OCI-LY1 (cell line): ENCODE measurements at regions not wholly inside any gene's neighbourhood (a gene's known extent, or its start where the extent isn't known, plus 50 kb on each side); places are given as distances from the start of the nearest gene placed in this dataset.

Experiments used
- H2AFZ ChIP-seq: fragments of 200-600 bp; sonication (generic), shearing (Covaris generic); 2 replicates; pipeline ENCODE4 v1.6.0; 2014; ENCODE audit warnings: antibody characterized with exemption, mild to moderate bottlenecking, low read length
- H3F3A ChIP-seq: fragments of 200-600 bp; sonication (generic), shearing (Covaris generic); 2 replicates; pipeline ENCODE4 v1.6.0; 2014; ENCODE audit warnings: mild to moderate bottlenecking, antibody characterized with exemption, low read length, moderate library complexity; ENCODE audit not compliant: insufficient read depth
- H3K27ac ChIP-seq: fragments of 200-600 bp; sonication (generic); 2 replicates; pipeline ENCODE4 v1.5.1; 2014; ENCODE audit warnings: low read length, mixed run types, mild to moderate bottlenecking, low read depth; ENCODE audit not compliant: poor library complexity, severe bottlenecking
- H3K27me3 ChIP-seq: fragments of 200-600 bp; sonication (generic); 2 replicates; pipeline ENCODE4 v1.6.0; 2014; ENCODE audit warnings: antibody characterized with exemption, mild to moderate bottlenecking, low read length, moderate library complexity; ENCODE audit not compliant: insufficient read depth
- H3K36me3 ChIP-seq: fragments of 200-600 bp; sonication (generic); 2 replicates; pipeline ENCODE4 v1.6.1; 2014; ENCODE audit warnings: mild to moderate bottlenecking, antibody characterized with exemption, low read length, moderate library complexity, mixed read lengths; ENCODE audit not compliant: insufficient read depth
- H3K4me1 ChIP-seq: fragments of 200-600 bp; sonication (generic); 2 replicates; pipeline ENCODE4 v1.5.1; 2014; ENCODE audit warnings: mild to moderate bottlenecking, low read length, moderate library complexity; ENCODE audit not compliant: insufficient read depth, severe bottlenecking
- H3K4me2 ChIP-seq: fragments of 200-600 bp; sonication (generic), shearing (Covaris generic); 2 replicates; pipeline ENCODE4 v1.6.1; 2014; ENCODE audit warnings: low read length
- H3K4me3 ChIP-seq: fragments of 200-600 bp; sonication (generic); 2 replicates; pipeline ENCODE4 v1.5.1; 2014; ENCODE audit warnings: low read length, low read depth, mild to moderate bottlenecking, mixed read lengths; ENCODE audit not compliant: poor library complexity, severe bottlenecking
- H3K79me2 ChIP-seq: fragments of 200-600 bp; shearing (Covaris generic); 2 replicates; pipeline ENCODE4 v1.6.1; 2016; ENCODE audit warnings: mixed run types, low read length, mixed read lengths; ENCODE audit not compliant: insufficient read depth
- H3K9ac ChIP-seq: fragments of 200-600 bp; sonication (generic), shearing (Covaris generic); 2 replicates; pipeline ENCODE4 v1.6.1; 2014; ENCODE audit warnings: mild to moderate bottlenecking, low read length, mixed read lengths
- H3K9me2 ChIP-seq: fragments of 200-600 bp; sonication (generic), shearing (Covaris generic); 2 replicates; pipeline ENCODE4 v1.6.1; 2014; ENCODE audit warnings: low read depth, mild to moderate bottlenecking, low read length, mixed read lengths
- H3K9me3 ChIP-seq: fragments of 200-600 bp; shearing (Covaris generic); 2 replicates; pipeline ENCODE4 v1.6.1; 2014; ENCODE audit warnings: low read length, mixed read lengths
- H4K20me1 ChIP-seq: fragments of 200-600 bp; sonication (generic), shearing (Covaris generic); 2 replicates; pipeline ENCODE4 v1.6.0; 2016; ENCODE audit warnings: mild to moderate bottlenecking, low read length; ENCODE audit not compliant: insufficient read depth
- EZH2 ChIP-seq: fragments of 200-600 bp; sonication (generic), shearing (Covaris generic); IDR thresholded peaks from 2 replicates; pipeline ENCODE4 v1.8.0; 2017; ENCODE audit warnings: borderline replicate concordance, mixed run types, mild to moderate bottlenecking, antibody characterized with exemption, low read length, moderate library complexity, mixed read lengths
- TF ChIP-seq, protein P1 (sequence below): fragments of 200-600 bp; sonication (generic), shearing (Covaris generic); IDR thresholded peaks from 2 replicates; pipeline ENCODE4 v1.5.1; 2017; ENCODE audit warnings: mild to moderate bottlenecking, antibody characterized with exemption, low read length, moderate library complexity, mixed read lengths

DNA sequence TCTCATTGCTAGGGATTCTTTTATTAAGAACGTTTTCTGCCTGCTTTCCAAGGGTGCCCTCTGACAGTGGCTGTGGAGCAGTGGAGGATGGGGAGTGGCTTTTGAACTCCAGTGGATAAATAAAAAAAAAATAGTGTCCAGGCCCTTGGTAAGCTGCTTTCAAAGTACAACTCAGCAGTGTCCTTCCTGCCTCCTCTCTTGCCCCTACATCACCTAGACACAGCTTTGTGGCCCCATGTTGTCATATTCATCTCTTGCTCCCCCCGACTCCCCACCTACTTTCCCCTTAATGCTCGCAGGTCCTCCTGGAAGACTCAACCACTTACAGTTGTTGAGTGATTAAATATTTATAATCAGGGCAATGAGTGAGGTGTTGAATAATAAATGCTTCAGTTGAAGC, 880.9 kb downstream of the BCL11B start:
- H3K79me2 ChIP-seq, result no peaks in the 10 kb centered on the region
- H4K20me1 ChIP-seq, result no peaks in the 10 kb centered on the region
- no peaks in the 10 kb centered on the region for H3K27me3 ChIP-seq
- H3F3A ChIP-seq, result no peaks in the 10 kb centered on the region
- H2AFZ ChIP-seq, result no peak overlapping the region
- TF ChIP-seq EZH2, result no peak
- TF ChIP-seq, protein P1, sequence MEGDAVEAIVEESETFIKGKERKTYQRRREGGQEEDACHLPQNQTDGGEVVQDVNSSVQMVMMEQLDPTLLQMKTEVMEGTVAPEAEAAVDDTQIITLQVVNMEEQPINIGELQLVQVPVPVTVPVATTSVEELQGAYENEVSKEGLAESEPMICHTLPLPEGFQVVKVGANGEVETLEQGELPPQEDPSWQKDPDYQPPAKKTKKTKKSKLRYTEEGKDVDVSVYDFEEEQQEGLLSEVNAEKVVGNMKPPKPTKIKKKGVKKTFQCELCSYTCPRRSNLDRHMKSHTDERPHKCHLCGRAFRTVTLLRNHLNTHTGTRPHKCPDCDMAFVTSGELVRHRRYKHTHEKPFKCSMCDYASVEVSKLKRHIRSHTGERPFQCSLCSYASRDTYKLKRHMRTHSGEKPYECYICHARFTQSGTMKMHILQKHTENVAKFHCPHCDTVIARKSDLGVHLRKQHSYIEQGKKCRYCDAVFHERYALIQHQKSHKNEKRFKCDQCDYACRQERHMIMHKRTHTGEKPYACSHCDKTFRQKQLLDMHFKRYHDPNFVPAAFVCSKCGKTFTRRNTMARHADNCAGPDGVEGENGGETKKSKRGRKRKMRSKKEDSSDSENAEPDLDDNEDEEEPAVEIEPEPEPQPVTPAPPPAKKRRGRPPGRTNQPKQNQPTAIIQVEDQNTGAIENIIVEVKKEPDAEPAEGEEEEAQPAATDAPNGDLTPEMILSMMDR, result no peak
- H3K4me2 ChIP-seq, result no peak overlapping the region
- H3K4me3 ChIP-seq, result no peak overlapping the region
- H3K27ac ChIP-seq, result no peak overlapping the region
- no peak overlapping the region for H3K9ac ChIP-seq
- no peaks in the 10 kb centered on the region for H3K9me2 ChIP-seq
- no peaks in the 10 kb centered on the region for H3K9me3 ChIP-seq
- no peaks in the 10 kb centered on the region for H3K4me1 ChIP-seq
- H3K36me3 ChIP-seq, result no peaks in the 10 kb centered on the region

- no peaks in the 10 kb centered on the region for H3K36me3 ChIP-seq
- no peaks in the 10 kb centered on the region for H3K4me1 ChIP-seq
- H3K9me2 ChIP-seq, result no peaks in the 10 kb centered on the region
- H3K4me3 ChIP-seq, result no peak overlapping the region
- TF ChIP-seq, protein P1, result no peak
- no peak for TF ChIP-seq EZH2
- H3K9me3 ChIP-seq, result no peaks in the 10 kb centered on the region
- H3K4me2 ChIP-seq, result no peak overlapping the region
- no peaks in the 10 kb centered on the region for H3K79me2 ChIP-seq
- no peak overlapping the region for H2AFZ ChIP-seq
- H3F3A ChIP-seq, result no peaks in the 10 kb centered on the region
- no peak overlapping the region for H3K27ac ChIP-seq
- H3K27me3 ChIP-seq, result no peaks in the 10 kb centered on the region
- no peak overlapping the region for H3K9ac ChIP-seq
- H4K20me1 ChIP-seq, result no peaks in the 10 kb centered on the region
These were observed 878.5 kb downstream of the BCL11B start for GRCh38 chr14:98393527-98393926.

- H3K79me2 ChIP-seq, result no peaks in the 10 kb centered on the region
- no peak overlapping the region for H3K4me2 ChIP-seq
- H4K20me1 ChIP-seq, result no peaks in the 10 kb centered on the region
- H3K4me1 ChIP-seq, result no peaks in the 10 kb centered on the region
- H3K9me3 ChIP-seq, result no peaks in the 10 kb centered on the region
- H3F3A ChIP-seq, result no peaks in the 10 kb centered on the region
- H3K27me3 ChIP-seq, result no peaks in the 10 kb centered on the region
- H3K4me3 ChIP-seq, result no peak overlapping the region
- no peak overlapping the region for H3K27ac ChIP-seq
- no peak for TF ChIP-seq EZH2
- TF ChIP-seq, protein P1, result no peak
- H3K9ac ChIP-seq, result no peak overlapping the region
- no peak overlapping the region for H2AFZ ChIP-seq
- no peaks in the 10 kb centered on the region for H3K36me3 ChIP-seq
- no peaks in the 10 kb centered on the region for H3K9me2 ChIP-seq
These were observed 867.2 kb downstream of the BCL11B start for GRCh38 chr14:98404811-98405210.
